SU-DHL-6 (cell line): ENCODE measurements at regions not wholly inside any gene's neighbourhood (a gene's known extent, or its start where the extent isn't known, plus 50 kb on each side); places are given as distances from the start of the nearest gene placed in this dataset.

Experiments
- CTCF ChIP-seq: fragments of 200-600 bp; sonication (generic); IDR thresholded peaks from one replicate; pipeline ENCODE4 v1.5.1; 2017; ENCODE audit warnings: antibody characterized with exemption, mild to moderate bottlenecking, low read length, moderate library complexity; ENCODE audit not compliant: insufficient read depth, poor library complexity, severe bottlenecking
- EZH2phosphoT487 ChIP-seq: fragments of 200-600 bp; sonication (generic), shearing (Covaris generic); conservative IDR thresholded peaks from 2 replicates; pipeline ENCODE4 v1.6.1; 2018; ENCODE audit warnings: mild to moderate bottlenecking, antibody characterized with exemption, low read length, moderate library complexity, mixed read lengths

GRCh38 chr11:116427337-116427902 is 345.4 kb downstream of the BUD13 start:
- TF ChIP-seq CTCF (no peak), EZH2phosphoT487 (no peak)
